ENCODE measurements at regions not wholly inside any gene's neighbourhood (a gene's known extent, or its start where the extent isn't known, plus 50 kb on each side); places are given as distances from the start of the nearest gene placed in this dataset.

DNA sequence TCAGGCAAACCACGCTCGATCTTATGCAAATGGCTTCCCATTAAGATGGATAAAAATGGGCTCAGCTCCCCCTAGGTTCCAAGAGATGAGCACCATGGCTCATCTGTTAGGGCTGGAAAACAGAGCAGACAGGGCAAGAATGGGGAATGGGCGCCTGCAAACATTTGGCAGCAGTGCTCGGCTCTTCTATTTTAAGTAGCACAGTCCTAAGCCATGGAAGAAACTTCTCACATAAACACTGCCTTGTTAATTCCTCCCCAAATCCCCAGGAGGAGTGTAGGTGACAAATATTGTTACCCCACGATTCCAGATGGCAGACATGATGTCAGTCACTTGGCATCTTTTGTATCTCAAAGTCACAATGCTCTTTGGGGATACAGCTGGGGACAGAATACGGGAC is 221.8 kb downstream of the ICE1 start:
- H3K36me3 ChIP-seq (ENCODE audit: insufficient read depth, low read length): no peaks in the 10 kb centered on the region
- no peak overlapping the region for H3K4me3 ChIP-seq (ENCODE audit: low read length)
- no peak overlapping the region for H2AFZ ChIP-seq (ENCODE audit: low read depth, low read length)
- H3K9me2 ChIP-seq (ENCODE audit: insufficient read depth, low read length): no peaks in the 10 kb centered on the region
- H3K27ac ChIP-seq (ENCODE audit: low read length): no peak overlapping the region
- no peak overlapping the region for H3K4me2 ChIP-seq (ENCODE audit: low read length)
- H3K9ac ChIP-seq (ENCODE audit: low read length): no peak overlapping the region
- no peak for TF ChIP-seq TAF1 (IDR thresholded peaks at IDR 0.05; ENCODE audit: low read depth)
- TF ChIP-seq RAD21 (conservative IDR thresholded peaks at IDR 0.05): no peak
- TF ChIP-seq POLR2AphosphoS5 (IDR thresholded peaks at IDR 0.05): no peak
- no peak for TF ChIP-seq CTCF (IDR thresholded peaks at IDR 0.05; ENCODE audit: poor library complexity, severe bottlenecking)
- TF ChIP-seq EZH2 (IDR thresholded peaks at IDR 0.05; ENCODE audit: borderline replicate concordance, insufficient read depth, low read length, poor library complexity, severe bottlenecking): no peak
- no peak for TF ChIP-seq SMC3 (conservative IDR thresholded peaks at IDR 0.05; ENCODE audit: poor library complexity)
- no peak for TF ChIP-seq EP300 (conservative IDR thresholded peaks at IDR 0.05; ENCODE audit: poor library complexity, severe bottlenecking)
- TF ChIP-seq MXI1 (conservative IDR thresholded peaks at IDR 0.05; ENCODE audit: poor library complexity, severe bottlenecking): no peak
- TF ChIP-seq REST (IDR thresholded peaks at IDR 0.05; ENCODE audit: borderline replicate concordance): no peak
- no peaks in the 10 kb centered on the region for H3F3A ChIP-seq (ENCODE audit: insufficient read depth, low read length, poor library complexity, severe bottlenecking)
- H4K20me1 ChIP-seq (ENCODE audit: insufficient read depth): no peaks in the 10 kb centered on the region
- no peaks in the 10 kb centered on the region for H3K9me3 ChIP-seq (ENCODE audit: low read length)
- H3K27me3 ChIP-seq (ENCODE audit: insufficient read depth, low read depth, low read length): no peaks in the 10 kb centered on the region
- H3K79me2 ChIP-seq (replicated peaks; ENCODE audit: insufficient read depth, low read length): no peaks in the 10 kb centered on the region

- Histone ChIP-seq H3K9me2 (ENCODE audit: insufficient read depth, low read length) (no peaks in the 10 kb centered on the region), H3K9me3 (ENCODE audit: low read length) (no peaks in the 10 kb centered on the region), H3K4me3 (ENCODE audit: low read length) (no peak overlapping the region), H3K79me2 (replicated peaks; ENCODE audit: insufficient read depth, low read length) (no peaks in the 10 kb centered on the region), H4K20me1 (ENCODE audit: insufficient read depth) (no peaks in the 10 kb centered on the region), H3K36me3 (ENCODE audit: insufficient read depth, low read length) (no peaks in the 10 kb centered on the region), H2AFZ (ENCODE audit: low read depth, low read length) (no peak overlapping the region), H3K4me2 (ENCODE audit: low read length) (no peak overlapping the region), H3K27me3 (ENCODE audit: insufficient read depth, low read depth, low read length) (no peaks in the 10 kb centered on the region), H3F3A (ENCODE audit: insufficient read depth, low read length, poor library complexity, severe bottlenecking) (no peaks in the 10 kb centered on the region), H3K9ac (ENCODE audit: low read length) (no peak overlapping the region), H3K27ac (ENCODE audit: low read length) (no peak overlapping the region)
- TF ChIP-seq CTCF (IDR thresholded peaks at IDR 0.05; ENCODE audit: poor library complexity, severe bottlenecking): no peak
- no peak for TF ChIP-seq EZH2 (IDR thresholded peaks at IDR 0.05; ENCODE audit: borderline replicate concordance, insufficient read depth, low read length, poor library complexity, severe bottlenecking)
- no peak for TF ChIP-seq EP300 (conservative IDR thresholded peaks at IDR 0.05; ENCODE audit: poor library complexity, severe bottlenecking)
- no peak for TF ChIP-seq REST (IDR thresholded peaks at IDR 0.05; ENCODE audit: borderline replicate concordance)
- no peak for TF ChIP-seq SMC3 (conservative IDR thresholded peaks at IDR 0.05; ENCODE audit: poor library complexity)
- TF ChIP-seq POLR2AphosphoS5 (IDR thresholded peaks at IDR 0.05): no peak
- no peak for TF ChIP-seq MXI1 (conservative IDR thresholded peaks at IDR 0.05; ENCODE audit: poor library complexity, severe bottlenecking)
- TF ChIP-seq RAD21 (conservative IDR thresholded peaks at IDR 0.05): no peak
- no peak for TF ChIP-seq TAF1 (IDR thresholded peaks at IDR 0.05; ENCODE audit: low read depth)
Measured at GRCh38 chr5:5643481-5643880, 221.0 kb downstream of the ICE1 start.

Data from neural cell (in vitro differentiated cells).